HFFc6 (cell line): ENCODE measurements at regions not wholly inside any gene's neighbourhood (a gene's known extent, or its start where the extent isn't known, plus 50 kb on each side); places are given as distances from the start of the nearest gene placed in this dataset.

Source experiments
- DNase-seq: peaks from one replicate; pipeline ENCODE4 v3.0.0-alpha.2; 2018
- H3K27ac Mint-ChIP-seq: 2 replicates; pipeline ENCODE4 v1.8.0; 2020; ENCODE audit warnings: mild to moderate bottlenecking, mixed read lengths
- H3K27me3 Mint-ChIP-seq: 2 replicates; pipeline ENCODE4 v1.8.0; 2021; ENCODE audit warnings: mild to moderate bottlenecking, moderate library complexity, mixed read lengths; ENCODE audit not compliant: insufficient read depth
- H3K36me3 Mint-ChIP-seq: 2 replicates; pipeline ENCODE4 v1.8.0; 2021; ENCODE audit warnings: low read depth, mixed read lengths
- H3K4me1 Mint-ChIP-seq: 2 replicates; pipeline ENCODE4 v1.8.0; 2020; ENCODE audit warnings: low read depth, mixed read lengths
- H3K4me3 Mint-ChIP-seq: 2 replicates; pipeline ENCODE4 v1.8.0; 2020; ENCODE audit warnings: mild to moderate bottlenecking, moderate library complexity, mixed read lengths
- H3K9me3 Mint-ChIP-seq: 2 replicates; pipeline ENCODE4 v1.8.0; 2020; ENCODE audit warnings: mild to moderate bottlenecking, mixed read lengths
- TF ChIP-seq, protein P1 (sequence below): fragments of 200-600 bp; sonication (generic); IDR thresholded peaks from 2 replicates; pipeline ENCODE4 v1.5.0; 2021; ENCODE audit warnings: antibody characterized with exemption, mild to moderate bottlenecking

DNA sequence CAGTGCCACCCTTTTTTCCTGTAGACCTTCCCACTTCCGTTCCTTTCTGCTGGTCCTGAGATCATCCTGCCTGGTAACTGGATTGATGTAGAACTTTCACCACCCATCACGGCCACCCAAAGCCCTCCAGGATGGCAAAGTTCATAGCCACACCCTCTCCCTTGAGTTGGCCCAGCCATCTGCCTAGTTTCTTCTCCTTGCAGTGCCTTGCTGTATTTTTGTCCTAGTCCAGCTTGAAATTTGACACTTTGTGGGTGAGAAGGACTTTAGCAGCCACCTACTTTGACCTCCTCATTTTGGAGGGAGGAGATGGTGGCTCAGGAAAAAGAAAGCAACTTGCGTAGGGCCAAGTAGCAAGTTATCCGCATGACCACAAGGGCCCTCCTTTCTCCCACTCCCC, 140.7 kb downstream of the BUB3 start:
- no peaks in the 10 kb centered on the region for H3K4me1 Mint-ChIP-seq
- no peaks in the 10 kb centered on the region for H3K36me3 Mint-ChIP-seq
- no peak overlapping the region for H3K27ac Mint-ChIP-seq
- H3K4me3 Mint-ChIP-seq: no peak overlapping the region
- TF ChIP-seq, protein P1, sequence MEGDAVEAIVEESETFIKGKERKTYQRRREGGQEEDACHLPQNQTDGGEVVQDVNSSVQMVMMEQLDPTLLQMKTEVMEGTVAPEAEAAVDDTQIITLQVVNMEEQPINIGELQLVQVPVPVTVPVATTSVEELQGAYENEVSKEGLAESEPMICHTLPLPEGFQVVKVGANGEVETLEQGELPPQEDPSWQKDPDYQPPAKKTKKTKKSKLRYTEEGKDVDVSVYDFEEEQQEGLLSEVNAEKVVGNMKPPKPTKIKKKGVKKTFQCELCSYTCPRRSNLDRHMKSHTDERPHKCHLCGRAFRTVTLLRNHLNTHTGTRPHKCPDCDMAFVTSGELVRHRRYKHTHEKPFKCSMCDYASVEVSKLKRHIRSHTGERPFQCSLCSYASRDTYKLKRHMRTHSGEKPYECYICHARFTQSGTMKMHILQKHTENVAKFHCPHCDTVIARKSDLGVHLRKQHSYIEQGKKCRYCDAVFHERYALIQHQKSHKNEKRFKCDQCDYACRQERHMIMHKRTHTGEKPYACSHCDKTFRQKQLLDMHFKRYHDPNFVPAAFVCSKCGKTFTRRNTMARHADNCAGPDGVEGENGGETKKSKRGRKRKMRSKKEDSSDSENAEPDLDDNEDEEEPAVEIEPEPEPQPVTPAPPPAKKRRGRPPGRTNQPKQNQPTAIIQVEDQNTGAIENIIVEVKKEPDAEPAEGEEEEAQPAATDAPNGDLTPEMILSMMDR: no peak
- no peak for DNase-seq
- peaks cover 47% of the 10 kb centered on the region for H3K9me3 Mint-ChIP-seq
- H3K27me3 Mint-ChIP-seq: no peaks in the 10 kb centered on the region

DNA sequence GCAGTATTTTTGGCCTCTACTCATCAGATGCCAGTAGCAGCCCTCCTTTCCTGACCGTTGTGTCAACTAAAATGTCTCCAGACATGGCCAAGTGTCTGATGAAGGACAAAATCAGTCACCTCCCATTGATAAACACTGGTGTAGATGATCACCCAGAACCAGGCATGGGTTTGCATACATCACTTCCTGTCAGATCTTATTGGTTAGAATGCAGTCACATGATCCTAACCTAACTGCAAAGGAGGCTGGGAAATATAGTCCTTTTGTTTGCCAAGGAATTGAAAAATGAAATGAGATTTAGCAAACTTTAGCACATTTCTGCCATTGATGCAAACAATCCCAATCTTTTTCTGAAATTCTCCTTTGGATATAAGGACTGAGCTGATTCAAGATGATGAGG, 141.4 kb downstream of the BUB3 start:
- no peaks in the 10 kb centered on the region for H3K36me3 Mint-ChIP-seq

DNA sequence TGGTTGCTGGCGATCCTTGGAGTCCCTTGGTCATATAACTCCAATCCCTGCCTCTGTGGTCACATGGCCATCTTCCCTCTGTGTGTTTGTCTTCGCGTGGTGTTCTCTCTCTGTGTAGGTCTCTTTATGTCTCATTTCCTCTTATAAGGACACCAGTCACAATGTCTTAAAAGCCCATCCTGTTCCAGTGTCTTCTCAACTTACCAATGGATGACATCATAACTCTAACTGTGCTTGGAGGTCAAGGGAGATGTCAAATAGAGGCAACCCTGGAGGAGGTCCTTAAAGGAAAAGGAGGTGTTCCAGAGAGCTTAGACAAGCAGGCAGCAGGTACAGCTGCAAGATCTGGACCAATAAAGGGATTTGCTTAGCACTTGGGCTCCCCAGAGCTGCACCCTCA, 143.0 kb downstream of the BUB3 start:
- peaks cover 56% of the 10 kb centered on the region for H3K9me3 Mint-ChIP-seq
- no peaks in the 10 kb centered on the region for H3K4me1 Mint-ChIP-seq
- DNase-seq: no peak
- H3K36me3 Mint-ChIP-seq: no peaks in the 10 kb centered on the region
- no peak overlapping the region for H3K4me3 Mint-ChIP-seq
- no peaks in the 10 kb centered on the region for H3K27me3 Mint-ChIP-seq
- H3K27ac Mint-ChIP-seq: no peak overlapping the region
- TF ChIP-seq, protein P1: no peak

More for the DNA sequence above, 141.4 kb downstream of the BUB3 start:
- Mint-ChIP-seq H3K4me1 (no peaks in the 10 kb centered on the region), H3K4me3 (no peak overlapping the region), H3K27me3 (no peaks in the 10 kb centered on the region), H3K27ac (no peak overlapping the region), H3K9me3 (peaks cover 47% of the 10 kb centered on the region)
- DNase-seq: no peak
- TF ChIP-seq, protein P1: no peak

DNA sequence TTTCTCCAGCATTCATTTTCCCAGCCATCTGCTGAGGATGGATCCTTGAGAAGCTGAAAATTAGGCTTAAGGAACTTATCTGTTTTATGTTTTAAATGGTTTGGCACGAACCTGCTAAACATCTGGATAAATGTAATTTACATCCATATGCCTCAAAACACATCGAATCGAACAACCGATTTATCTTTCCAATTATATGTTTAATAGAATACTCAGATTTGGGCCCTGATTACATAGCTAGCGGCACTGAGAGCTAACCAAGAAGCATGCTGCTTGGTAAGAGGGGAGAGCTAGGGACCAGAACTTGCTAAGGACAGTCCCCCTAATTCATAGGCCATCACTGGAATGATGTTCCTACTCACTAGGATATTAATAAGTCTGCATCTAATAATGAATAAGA, 144.4 kb downstream of the BUB3 start:
- TF ChIP-seq, protein P1: no peak

DNA sequence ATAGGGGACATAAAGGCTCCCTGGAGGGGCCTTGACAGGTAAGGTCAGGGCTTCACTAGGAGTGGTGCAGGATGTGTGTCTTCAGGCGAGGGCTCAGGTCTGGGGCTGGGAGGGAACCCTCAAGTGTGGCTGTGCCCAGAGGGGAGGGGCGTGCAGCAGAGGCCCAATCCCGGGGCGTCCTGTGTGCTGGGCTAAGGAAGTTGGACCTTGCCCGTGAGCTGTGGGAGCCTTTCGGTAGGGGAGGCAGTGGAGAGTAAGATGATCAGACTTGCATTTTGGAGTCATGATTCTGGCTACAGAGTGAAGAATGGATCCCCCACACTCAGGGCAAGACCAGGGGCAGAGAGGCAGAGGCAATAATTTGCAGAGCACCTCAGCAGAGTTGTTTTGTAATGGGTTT, 145.4 kb downstream of the BUB3 start:
- Mint-ChIP-seq H3K27me3 (no peaks in the 10 kb centered on the region), H3K36me3 (no peaks in the 10 kb centered on the region), H3K4me3 (no peak overlapping the region), H3K9me3 (peaks cover 52% of the 10 kb centered on the region), H3K27ac (no peak overlapping the region), H3K4me1 (no peaks in the 10 kb centered on the region)
- no peak for DNase-seq
- TF ChIP-seq, protein P1: no peak

More for the DNA sequence above, 144.4 kb downstream of the BUB3 start:
- no peaks in the 10 kb centered on the region for H3K36me3 Mint-ChIP-seq
- no peak overlapping the region for H3K4me3 Mint-ChIP-seq
- no peak for DNase-seq
- H3K4me1 Mint-ChIP-seq: no peaks in the 10 kb centered on the region
- H3K27me3 Mint-ChIP-seq: no peaks in the 10 kb centered on the region
- peaks cover 63% of the 10 kb centered on the region for H3K9me3 Mint-ChIP-seq
- no peak overlapping the region for H3K27ac Mint-ChIP-seq
